HG02852 (cell line): ENCODE measurements at regions not wholly inside any gene's neighbourhood (a gene's known extent, or its start where the extent isn't known, plus 50 kb on each side); places are given as distances from the start of the nearest gene placed in this dataset.

Experiments
- ATAC-seq: cut with Tn5 transposase; IDR thresholded peaks from one replicate; pipeline ENCODE4 v1.9.1; 2021; ENCODE audit warnings: mild to moderate bottlenecking, moderate library complexity; ENCODE audit not compliant: unreplicated experiment

- no peak for ATAC-seq
Observed at GRCh38 chr7:106423821-106424475, 139.2 kb upstream of the NAMPT start.

GRCh38 chr7:106423111-106423510, 138.3 kb upstream of the NAMPT start:
- no peak for ATAC-seq

- ATAC-seq: no peak
Observed at GRCh38 chr7:106421181-106421762, 136.5 kb upstream of the NAMPT start.

- ATAC-seq: no peak
Observed at GRCh38 chr7:106420736-106421135, 136.0 kb upstream of the NAMPT start.

GRCh38 chr7:106420210-106420609, 135.4 kb upstream of the NAMPT start:
- no peak for ATAC-seq

- no peak for ATAC-seq
Observed at GRCh38 chr7:106419455-106420182, 134.8 kb upstream of the NAMPT start.

GRCh38 chr7:106418526-106418925, 133.7 kb upstream of the NAMPT start:
- ATAC-seq: no peak

- ATAC-seq: no peak
Observed at GRCh38 chr7:106418094-106418493, 133.3 kb upstream of the NAMPT start.

- no peak for ATAC-seq
Observed at GRCh38 chr7:106417273-106417902, 132.6 kb upstream of the NAMPT start.

GRCh38 chr7:106416430-106416829, 131.6 kb upstream of the NAMPT start:
- ATAC-seq: no peak

- ATAC-seq: no peak
Observed at GRCh38 chr7:106415433-106415832, 130.7 kb upstream of the NAMPT start.

- no peak for ATAC-seq
Observed at GRCh38 chr7:106413446-106413845, 128.7 kb upstream of the NAMPT start.

- ATAC-seq: no peak
Observed at GRCh38 chr7:106405697-106406141, 120.9 kb upstream of the NAMPT start.

- no peak for ATAC-seq
Observed at GRCh38 chr7:106402898-106403297, 118.1 kb upstream of the NAMPT start.

GRCh38 chr7:106400923-106401322, 116.1 kb upstream of the NAMPT start:
- no peak for ATAC-seq

- no peak for ATAC-seq
Observed at GRCh38 chr7:106398786-106399185, 114.0 kb upstream of the NAMPT start.

GRCh38 chr7:106397994-106398393, 113.2 kb upstream of the NAMPT start:
- no peak for ATAC-seq

GRCh38 chr7:106394526-106394925, 109.7 kb upstream of the NAMPT start:
- ATAC-seq: no peak

GRCh38 chr7:106393564-106394251, 108.9 kb upstream of the NAMPT start:
- ATAC-seq: no peak

- no peak for ATAC-seq
Observed at GRCh38 chr7:106392590-106392989, 107.8 kb upstream of the NAMPT start.

- ATAC-seq: no peak
Observed at GRCh38 chr7:106392144-106392543, 107.4 kb upstream of the NAMPT start.
